Ovary (tissue), 7 donors: ENCODE measurements at regions not wholly inside any gene's neighbourhood (a gene's known extent, or its start where the extent isn't known, plus 50 kb on each side); places are given as distances from the start of the nearest gene placed in this dataset.

ENCODE experiments used
- DNase-seq, 5 donors: peaks; one replicate each; pipeline ENCODE4 v3.0.0-alpha.2; 2019 to 2020
- H3K27ac ChIP-seq, 2 donors: fragments of 200-600 bp; one replicate each; pipeline versions ENCODE4 v1.5.1 to v1.8.0; 2019 to 2022
- H3K27me3 ChIP-seq: fragments of 200-600 bp; one replicate; pipeline ENCODE4 v1.8.0; 2022
- H3K36me3 ChIP-seq: fragments of 200-600 bp; sonication (generic); one replicate; pipeline ENCODE4 v1.5.1; 2019
- H3K4me1 ChIP-seq: one replicate; pipeline ENCODE4 v1.8.1; 2013; ENCODE audit warnings: mild to moderate bottlenecking, moderate library complexity; ENCODE audit not compliant: insufficient read depth
- H3K4me3 ChIP-seq: fragments of 200-600 bp; sonication (generic); one replicate; pipeline ENCODE4 v1.5.1; 2017
- H3K9me3 ChIP-seq, 2 donors: fragments of 200-600 bp in 1 of 2; sonication (generic) in 1 of 2; one replicate each; pipeline versions ENCODE4 v1.5.1 to v1.8.1; 2013 to 2019; ENCODE audit warnings: mild to moderate bottlenecking in 1 of 2, moderate library complexity in 1 of 2
- CTCF ChIP-seq, 3 donors: fragments of 450-650 bp in 2 of 3; fragments of 200-600 bp in 1 of 3; IDR thresholded peaks; one replicate each; pipeline versions ENCODE4 v1.5.1 to v1.8.0; 2016 to 2022; ENCODE audit warnings: antibody characterized with exemption in 3 of 3, mild to moderate bottlenecking in 1 of 3
- EP300 ChIP-seq: sonication (generic); formaldehyde crosslinking; IDR thresholded peaks from one replicate; pipeline ENCODE4 v1.6.1; 2017; ENCODE audit warnings: antibody characterized with exemption
- POLR2A ChIP-seq: fragments of 450-650 bp; IDR thresholded peaks from one replicate; pipeline ENCODE4 v1.6.1; 2017; ENCODE audit warnings: antibody characterized with exemption, mild to moderate bottlenecking, moderate library complexity
- WGBS, 3 donors: extraction: QIAGEN DNeasy Blood & Tissue Kit in 1 of 3; methylation state at CpG; one replicate each; pipeline versions ENCODE4 v1.1.5 to v1.1.7; 2013 to 2017; 5-methylcytosine and 5-hydroxymethylcytosine counted together
- intact Hi-C, 4 donors: fragments of 100-400 bp; cut with DNase I; formaldehyde crosslinking; loops; one replicate each; pipeline versions ENCODE4 v1.11.0 to v1.15.1; 2022 to 2023
- donor health status: DM: no; HTN: no; CAD: no; lungs with moderate emphysema.
- donor health status: DM: no; HTN: no; CAD: no.
- donor health status: Bipolar disorder and iron deficiency.
- donor health status: DM: no; HTN: no; CAD: no.
- donor health status: DM: yes; HTN: yes; CAD: no.

- no peaks in the 10 kb centered on the region for H3K27me3 ChIP-seq
- WGBS, 3 donors, result 67 to 72% (median 72%) methylated on average over 10 of the region's 10 CpGs
- no peak overlapping the region for H3K27ac ChIP-seq
- no peaks in the 10 kb centered on the region for H3K36me3 ChIP-seq
- no peak for TF ChIP-seq POLR2A
- no peak for TF ChIP-seq EP300
- H3K4me3 ChIP-seq, result no peak overlapping the region
- intact Hi-C loops, result no loop called here
- H3K9me3 ChIP-seq, result no peaks in the 10 kb centered on the region
- DNase-seq, result no peak
- H3K4me1 ChIP-seq, result no peaks in the 10 kb centered on the region
These were observed 202.5 kb upstream of the SLC27A6 start for GRCh38 chr5:128762661-128763306.

GRCh38 chr5:128763321-128763720 is 202.0 kb upstream of the SLC27A6 start:
- TF ChIP-seq EP300 (no peak), CTCF (IDR thresholded peaks at IDR 0.05) (no peak), POLR2A (no peak)
- Histone ChIP-seq H3K4me1 (no peaks in the 10 kb centered on the region), H3K27ac (no peak overlapping the region), H3K36me3 (no peaks in the 10 kb centered on the region), H3K27me3 (no peaks in the 10 kb centered on the region), H3K4me3 (no peak overlapping the region), H3K9me3 (no peaks in the 10 kb centered on the region)
- 3 to 10% (median 6%) methylated on average over 2 of the region's 2 CpGs for WGBS, 3 donors
- intact Hi-C loops, result no loop called here
- DNase-seq, result no peak

- intact Hi-C loops, result no loop called here
- H3K9me3 ChIP-seq, result no peaks in the 10 kb centered on the region
- H3K27ac ChIP-seq, result no peak overlapping the region
- WGBS, 3 donors, result 44 to 61% (median 49%) methylated on average over 4 of the region's 4 CpGs
- no peaks in the 10 kb centered on the region for H3K36me3 ChIP-seq
- H3K27me3 ChIP-seq, result no peaks in the 10 kb centered on the region
- H3K4me3 ChIP-seq, result no peak overlapping the region
- no peak for TF ChIP-seq POLR2A
- no peak for TF ChIP-seq CTCF (IDR thresholded peaks at IDR 0.05)
- TF ChIP-seq EP300, result no peak
- H3K4me1 ChIP-seq, result no peaks in the 10 kb centered on the region
- no peak for DNase-seq
These were observed 200.5 kb upstream of the SLC27A6 start for GRCh38 chr5:128764601-128765310.

- DNase-seq, result no peak
- WGBS, 3 donors, result 89 to 95% (median 92%) methylated on average over 3 of the region's 3 CpGs
- Histone ChIP-seq H3K4me1 (no peaks in the 10 kb centered on the region), H3K36me3 (no peaks in the 10 kb centered on the region), H3K27ac (no peak overlapping the region), H3K9me3 (no peaks in the 10 kb centered on the region), H3K4me3 (no peak overlapping the region), H3K27me3 (no peaks in the 10 kb centered on the region)
- TF ChIP-seq CTCF (IDR thresholded peaks at IDR 0.05) (no peak), EP300 (no peak), POLR2A (no peak)
- intact Hi-C loops, result no loop called here
These were observed 199.7 kb upstream of the SLC27A6 start for GRCh38 chr5:128765448-128766061.

GRCh38 chr5:128766406-128766805 is 198.9 kb upstream of the SLC27A6 start:
- no peak overlapping the region for H3K27ac ChIP-seq
- no peaks in the 10 kb centered on the region for H3K4me1 ChIP-seq
- 83 to 89% (median 88%) methylated on average over 2 of the region's 2 CpGs for WGBS, 3 donors
- no peaks in the 10 kb centered on the region for H3K27me3 ChIP-seq
- no peak overlapping the region for H3K4me3 ChIP-seq
- TF ChIP-seq CTCF (IDR thresholded peaks at IDR 0.05), result no peak
- TF ChIP-seq POLR2A, result no peak
- no peak for TF ChIP-seq EP300
- intact Hi-C loops, result no loop called here
- no peak for DNase-seq
- H3K36me3 ChIP-seq, result no peaks in the 10 kb centered on the region
- no peaks in the 10 kb centered on the region for H3K9me3 ChIP-seq
